GM12892 (cell line): ENCODE measurements at regions not wholly inside any gene's neighbourhood (a gene's known extent, or its start where the extent isn't known, plus 50 kb on each side); places are given as distances from the start of the nearest gene placed in this dataset.

ENCODE experiments used
- POLR2A ChIP-seq: IDR thresholded peaks from 2 replicates; pipeline ENCODE4 v1.6.1; 2011; ENCODE audit warnings: low read depth, low read length, control low read depth
- POLR2AphosphoS5 ChIP-seq: IDR thresholded peaks from 2 replicates; pipeline ENCODE4 v1.6.1; 2011; ENCODE audit warnings: low read depth, low read length, control low read depth
- TAF1 ChIP-seq: IDR thresholded peaks from 2 replicates; pipeline ENCODE4 v1.6.1; 2011; ENCODE audit warnings: low read depth, mild to moderate bottlenecking, control low read depth, low read length, borderline replicate concordance

DNA sequence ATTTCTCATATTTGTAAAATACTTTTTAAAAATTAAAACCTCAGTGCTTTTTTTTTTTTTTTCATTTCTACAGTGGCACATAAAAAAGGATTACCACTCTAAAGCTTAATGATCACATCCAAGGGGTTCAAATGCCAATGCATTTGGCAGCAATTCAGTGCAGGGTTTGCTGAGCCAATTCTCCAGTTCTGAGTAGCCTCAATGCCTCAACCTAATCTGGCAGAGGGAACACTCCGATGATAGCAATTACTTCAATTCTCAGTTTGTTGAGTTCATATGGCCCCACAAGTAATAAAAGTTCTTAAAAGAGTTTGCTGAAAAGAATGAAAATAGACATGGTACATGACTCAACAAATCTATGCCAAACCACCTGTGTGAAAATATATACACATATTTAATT, 79.3 kb upstream of the RBMS3 start:
- TF ChIP-seq POLR2AphosphoS5 = no peak
- no peak for TF ChIP-seq POLR2A
- no peak for TF ChIP-seq TAF1
